AG09309 (cell line): ENCODE measurements at regions not wholly inside any gene's neighbourhood (a gene's known extent, or its start where the extent isn't known, plus 50 kb on each side); places are given as distances from the start of the nearest gene placed in this dataset.

Experiments used
- DNase-seq: peaks from one replicate; pipeline ENCODE4 v3.0.0-alpha.2; 2010; ENCODE audit warnings: low read depth
- H3K4me3 ChIP-seq: 2 replicates; pipeline ENCODE4 v1.5.1; 2011; ENCODE audit warnings: mild to moderate bottlenecking, low read depth, low read length, moderate library complexity; ENCODE audit not compliant: control insufficient read depth
- CTCF ChIP-seq: IDR thresholded peaks from 2 replicates; pipeline ENCODE4 v1.5.1; 2011; ENCODE audit warnings: mild to moderate bottlenecking, low read depth, low read length, inconsistent platforms; ENCODE audit not compliant: insufficient read depth, control insufficient read depth; ENCODE audit errors: missing control alignments

DNA sequence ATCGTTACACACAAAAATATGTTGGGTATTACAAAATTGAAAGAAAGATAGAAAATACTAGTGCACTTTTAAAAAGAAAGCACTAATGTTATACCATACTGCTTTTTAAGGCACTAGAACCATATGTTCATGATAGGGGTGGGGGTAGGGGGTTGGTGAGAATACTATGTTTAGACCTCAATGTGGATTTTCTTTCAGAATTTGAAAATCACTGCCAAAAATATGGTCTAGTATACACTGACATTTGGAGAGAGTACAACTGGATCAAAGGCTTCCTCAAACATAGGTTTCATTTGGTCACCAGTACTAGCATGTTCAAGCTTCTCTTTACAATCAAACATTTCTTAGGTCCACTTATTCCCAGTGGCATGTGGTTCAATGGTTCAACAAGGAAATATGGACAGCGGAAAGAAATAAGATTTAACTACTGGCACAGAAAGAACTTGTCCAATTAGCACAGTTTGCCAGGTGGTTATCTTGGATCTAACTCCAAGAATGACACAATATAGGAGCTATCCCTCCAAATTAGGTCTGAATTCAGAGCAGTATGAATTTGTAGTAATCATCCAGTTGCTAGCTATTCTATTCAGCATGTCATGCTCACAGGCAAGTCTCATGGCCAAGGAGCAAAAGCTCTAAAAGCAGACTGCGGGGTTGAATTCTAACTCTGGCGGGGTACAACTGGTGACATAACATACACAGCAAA lies 139.3 kb downstream of the SLC24A2 start:
- TF ChIP-seq CTCF, result no peak
- H3K4me3 ChIP-seq, result no peak overlapping the region
- DNase-seq, result no peak

GRCh38 chr9:19648672-19649071 lies 140.2 kb downstream of the SLC24A2 start:
- DNase-seq, result no peak
- TF ChIP-seq CTCF, result no peak
- no peak overlapping the region for H3K4me3 ChIP-seq

DNA sequence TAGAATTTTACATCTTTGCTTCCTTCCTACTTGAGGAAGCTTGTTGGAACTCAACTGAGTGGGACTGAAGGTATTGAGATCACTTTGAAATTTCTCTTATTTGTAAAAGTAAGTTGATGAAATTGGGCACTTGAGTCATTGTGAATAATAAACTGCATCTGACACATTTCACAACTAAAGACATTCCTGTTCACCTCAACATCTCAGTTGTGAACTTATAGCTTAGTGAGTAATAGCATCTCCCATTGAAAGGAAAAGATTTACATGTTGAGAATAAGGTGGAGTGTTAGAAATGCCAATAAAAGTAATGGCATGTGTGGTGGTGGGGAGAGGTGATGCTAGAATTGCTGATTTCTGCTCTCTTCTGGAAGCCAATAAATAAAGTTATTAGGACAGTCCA lies 145.0 kb downstream of the SLC24A2 start:
- no peak for TF ChIP-seq CTCF
- H3K4me3 ChIP-seq, result no peak overlapping the region
- no peak for DNase-seq

DNA sequence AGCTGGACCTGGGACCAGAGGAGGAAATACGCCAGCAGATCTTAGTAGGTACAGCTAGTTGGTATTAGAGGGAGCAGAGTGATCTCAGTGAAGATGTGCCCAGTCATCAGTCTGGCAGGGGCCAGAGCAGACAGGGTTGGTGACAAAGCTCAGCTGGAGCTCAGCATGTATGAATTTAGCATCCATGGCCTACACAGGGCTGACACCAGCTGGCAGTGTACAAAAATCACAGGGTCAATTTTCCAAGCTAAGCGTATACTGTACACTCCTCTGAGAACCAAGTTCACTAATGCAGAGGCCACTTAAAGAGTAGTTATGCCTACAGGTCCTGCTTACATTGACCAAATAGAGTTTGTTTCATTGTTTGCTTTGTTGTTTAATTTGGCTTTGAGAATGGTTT lies 146.6 kb downstream of the SLC24A2 start:
- no peak for TF ChIP-seq CTCF
- DNase-seq, result no peak
- no peak overlapping the region for H3K4me3 ChIP-seq

- peak; percentile 1 for DNase-seq
- no peak overlapping the region for H3K4me3 ChIP-seq
- TF ChIP-seq CTCF, result peak; percentile 20
Observed at GRCh38 chr9:19641046-19641445, 147.8 kb downstream of the SLC24A2 start.

DNA sequence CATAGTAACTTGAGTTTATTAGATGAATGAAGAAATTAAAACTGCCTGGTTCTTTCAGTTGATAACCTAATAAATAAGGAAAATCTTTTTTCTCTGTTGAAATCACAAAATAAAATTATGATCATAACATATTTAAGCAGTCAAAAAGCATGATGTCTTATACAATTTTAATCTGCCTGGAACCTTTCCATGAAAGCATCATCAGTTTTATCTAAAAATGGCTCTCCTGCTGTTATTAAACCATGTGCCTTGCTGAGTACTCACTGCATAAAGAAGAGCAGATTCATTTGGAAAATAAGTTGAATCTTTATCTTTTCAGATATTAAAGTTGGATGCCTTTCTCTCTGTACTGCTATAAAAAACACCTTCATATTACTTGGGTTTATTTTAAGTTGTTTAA lies 148.8 kb downstream of the SLC24A2 start:
- H3K4me3 ChIP-seq, result no peak overlapping the region
- no peak for TF ChIP-seq CTCF
- DNase-seq, result no peak
